Right lobe of liver (tissue), 4 donors: ENCODE measurements at regions not wholly inside any gene's neighbourhood (a gene's known extent, or its start where the extent isn't known, plus 50 kb on each side); places are given as distances from the start of the nearest gene placed in this dataset.

ENCODE experiments used
- CTCF ChIP-seq, 4 donors: fragments of 200-600 bp in 3 of 4; fragments of 450-650 bp in 1 of 4; IDR thresholded peaks; one replicate each; pipeline versions ENCODE4 v1.5.1 to v1.8.0; 2016 to 2022; ENCODE audit warnings: antibody characterized with exemption in 4 of 4, mild to moderate bottlenecking in 2 of 4
- POLR2A ChIP-seq: fragments of 450-650 bp; IDR thresholded peaks from one replicate; pipeline ENCODE4 v1.6.1; 2017; ENCODE audit warnings: antibody characterized with exemption, mild to moderate bottlenecking
- donor health status: DM: no; HTN: no; CAD: no.
- donor health status: DM: no; HTN: no; CAD: no.
- donor health status: DM: no; HTN: yes; CAD: no.

- TF ChIP-seq POLR2A: no peak
- TF ChIP-seq CTCF (IDR thresholded peaks at IDR 0.05): no peak
These were observed 228.9 kb upstream of the RPS6KA3 start for GRCh38 chrX:20495575-20495974.
